IMR-90 (cell line): ENCODE measurements at regions not wholly inside any gene's neighbourhood (a gene's known extent, or its start where the extent isn't known, plus 50 kb on each side); places are given as distances from the start of the nearest gene placed in this dataset.
"Not testable (repeated sequence)": the region's sequence is repeated elsewhere in the genome, so short reads cannot be mapped to it uniquely, and the experiment has no call there.

Experiments
- ATAC-seq: fragments of 200-7000 bp; cut with Tn5 transposase; 2 replicates; pipeline ENCODE4 v1.9.1; 2020; ENCODE audit warnings: low read depth, mild to moderate bottlenecking, moderate library complexity
- BruUV-seq: library from RNA; stranded (reverse); fragments of 400-500 nt; replicated peaks from 2 replicates; lab custom pipeline; 2021; lab: Mats Ljungman, UMichigan
- CTCF ChIA-PET: fragments of 300-600 bp; formaldehyde crosslinking; extraction: SDS; loops from one replicate; lab custom pipeline; 2021; ENCODE audit warnings: antibody characterized with exemption; lab: Yijun Ruan, JAX
- POLR2A ChIA-PET: fragments of 300-600 bp; sonication (Branson Sonifier 250); formaldehyde crosslinking; loops from one replicate; lab custom pipeline; 2022; ENCODE audit warnings: antibody characterized with exemption; ENCODE audit not compliant: unreplicated experiment; lab: Charles Lee
- DNase-seq: peaks from one replicate; pipeline ENCODE4 v3.0.0; 2013
- H2AFZ ChIP-seq: replicated peaks from 2 replicates; pipeline ENCODE3; 2013; ENCODE audit warnings: low read length, mild to moderate bottlenecking; ENCODE audit not compliant: poor library complexity
- H2AK5ac ChIP-seq: 2 replicates; pipeline ENCODE4 v1.6.1; 2013; ENCODE audit warnings: low read depth, low read length, inconsistent platforms
- H2AK9ac ChIP-seq: replicated peaks from 2 replicates; pipeline ENCODE3; 2013; ENCODE audit warnings: mild to moderate bottlenecking, low read depth, low read length, moderate library complexity; ENCODE audit not compliant: poor library complexity
- H2BK120ac ChIP-seq: 2 replicates; pipeline ENCODE4 v1.6.1; 2013; ENCODE audit warnings: low read depth, low read length, inconsistent platforms
- H2BK15ac ChIP-seq: 3 replicates; pipeline ENCODE4 v1.6.1; 2013; ENCODE audit warnings: low read depth, low read length, inconsistent platforms
- H2BK20ac ChIP-seq: 2 replicates; pipeline ENCODE4 v1.6.1; 2013; ENCODE audit warnings: low read depth, mild to moderate bottlenecking, inconsistent platforms, low read length, moderate library complexity
- H2BK5ac ChIP-seq: 2 replicates; pipeline ENCODE4 v1.6.1; 2013; ENCODE audit warnings: mild to moderate bottlenecking, low read depth, low read length, inconsistent platforms; ENCODE audit not compliant: poor library complexity, severe bottlenecking
- H3K14ac ChIP-seq: replicated peaks from 2 replicates; pipeline ENCODE4 v1.6.1; 2013; ENCODE audit warnings: low read depth, low read length, inconsistent platforms
- H3K18ac ChIP-seq: 2 replicates; pipeline ENCODE4 v1.6.1; 2013; ENCODE audit warnings: low read depth, low read length, control low read depth
- H3K23ac ChIP-seq: 2 replicates; pipeline ENCODE4 v1.6.1; 2013; ENCODE audit warnings: low read depth, low read length, inconsistent platforms
- H3K27ac ChIP-seq: 2 replicates; pipeline ENCODE4 v1.5.1; 2013; ENCODE audit warnings: mild to moderate bottlenecking, control low read depth, low read length; ENCODE audit not compliant: insufficient read depth
- H3K27me3 ChIP-seq: 2 replicates; pipeline ENCODE4 v1.6.1; 2013; ENCODE audit warnings: low read length; ENCODE audit not compliant: control insufficient read depth, insufficient read depth
- H3K36me3 ChIP-seq: 2 replicates; pipeline ENCODE4 v1.6.1; 2013; ENCODE audit warnings: low read length, mixed read lengths; ENCODE audit not compliant: control insufficient read depth, insufficient read depth
- H3K4ac ChIP-seq: 2 replicates; pipeline ENCODE4 v1.6.1; 2013; ENCODE audit warnings: low read depth, low read length, inconsistent platforms
- H3K4me1 ChIP-seq: 2 replicates; pipeline ENCODE4 v1.6.1; 2013; ENCODE audit warnings: low read length, mixed read lengths; ENCODE audit not compliant: control insufficient read depth, insufficient read depth
- H3K4me2 ChIP-seq: 2 replicates; pipeline ENCODE4 v1.6.1; 2013; ENCODE audit warnings: low read depth, mild to moderate bottlenecking, control low read depth, low read length, moderate library complexity
- H3K4me3 ChIP-seq: 2 replicates; pipeline ENCODE4 v1.5.1; 2013; ENCODE audit warnings: low read depth, mild to moderate bottlenecking, control low read depth, low read length, moderate library complexity; ENCODE audit not compliant: insufficient read depth
- H3K56ac ChIP-seq: 2 replicates; pipeline ENCODE4 v1.6.1; 2013; ENCODE audit warnings: low read length, inconsistent platforms; ENCODE audit not compliant: insufficient read depth; ENCODE audit errors: extremely low read depth
- H3K79me1 ChIP-seq, 2 experiments: 2 replicates each; pipeline ENCODE4 v1.6.1; 2013; ENCODE audit warnings: low read length in 2 of 2, inconsistent platforms in 1 of 2, low read depth in 1 of 2
- H3K9ac ChIP-seq: 2 replicates; pipeline ENCODE4 v1.6.1; 2013; ENCODE audit warnings: low read depth, low read length, control low read depth
- H3K9me1 ChIP-seq: 2 replicates; pipeline ENCODE4 v1.6.1; 2013; ENCODE audit warnings: low read length, inconsistent platforms; ENCODE audit not compliant: insufficient read depth
- H3K9me3 ChIP-seq: 2 replicates; pipeline ENCODE4 v1.6.1; 2013; ENCODE audit warnings: low read length; ENCODE audit not compliant: control insufficient read depth, insufficient read depth
- H4K20me1 ChIP-seq: 2 replicates; pipeline ENCODE4 v1.6.1; 2013; ENCODE audit warnings: low read length, inconsistent platforms; ENCODE audit not compliant: insufficient read depth
- H4K5ac ChIP-seq: 2 replicates; pipeline ENCODE4 v1.6.1; 2013; ENCODE audit warnings: mild to moderate bottlenecking, low read depth, low read length, control low read depth
- H4K8ac ChIP-seq, 2 experiments: 2 replicates each; pipeline ENCODE4 v1.6.1; 2013; ENCODE audit warnings: low read depth in 2 of 2, low read length in 2 of 2, control low read depth in 1 of 2, inconsistent platforms in 1 of 2
- H4K91ac ChIP-seq: 2 replicates; pipeline ENCODE4 v1.6.1; 2013; ENCODE audit warnings: low read depth, low read length, inconsistent platforms; ENCODE audit not compliant: insufficient read depth
- WGBS, 2 experiments: methylation state at CpG; one replicate each; pipeline versions ENCODE4 v1.1.5 to v1.1.7; 2013; ENCODE audit warnings: missing lambda C conversion rate in 2 of 2; ENCODE audit not compliant: insufficient read length in 1 of 2; ENCODE audit errors: extremely low coverage in 2 of 2; 5-methylcytosine and 5-hydroxymethylcytosine counted together
- dilution Hi-C: fragments of 300-500 bp; cut with HindIII; formaldehyde crosslinking; loops from one replicate; pipeline ENCODE4 v1.14.3; 2018; ENCODE audit warnings: low sequenced_read_pairs; ENCODE audit not compliant: unreplicated experiment
- in situ Hi-C: fragments of 300-500 bp; cut with MboI; formaldehyde crosslinking; loops from 3 replicates; pipeline ENCODE4 v1.14.3; 2019; ENCODE audit warnings: low sequenced_read_pairs, inconsistent platforms, mixed read lengths
- intact Hi-C: fragments of 100-400 bp; cut with micrococcal nuclease; formaldehyde crosslinking; loops from 2 replicates; pipeline ENCODE4 v1.10.0; 2022

GRCh38 chr3:91442063-91442462 is 2334.6 kb downstream of the EPHA3 start:
- in situ Hi-C loops, intact Hi-C loops, H3K9me3 ChIP-seq, CTCF ChIA-PET, H2AFZ ChIP-seq, H3K14ac ChIP-seq, ATAC-seq, H3K18ac ChIP-seq, H2BK120ac ChIP-seq, H2BK5ac ChIP-seq, H3K27ac ChIP-seq, H2BK20ac ChIP-seq, H3K27me3 ChIP-seq, BruUV-seq, POLR2A ChIA-PET, H4K5ac ChIP-seq, DNase-seq, H3K4me2 ChIP-seq, H4K91ac ChIP-seq, dilution Hi-C loops, H2AK5ac ChIP-seq, H2AK9ac ChIP-seq, H3K79me1 ChIP-seq, H2BK15ac ChIP-seq, H3K4me3 ChIP-seq, H3K36me3 ChIP-seq, H3K4ac ChIP-seq, H3K23ac ChIP-seq, H3K56ac ChIP-seq, H3K9ac ChIP-seq, H3K4me1 ChIP-seq, H3K9me1 ChIP-seq, H4K20me1 ChIP-seq, H4K8ac ChIP-seq: not testable (repeated sequence)

- no CpG with 5 or more reads among the region's 4 CpGs for WGBS, 2 experiments
- POLR2A ChIA-PET, H4K91ac ChIP-seq, H4K5ac ChIP-seq, DNase-seq, H3K14ac ChIP-seq, H3K4me3 ChIP-seq, H3K4me1 ChIP-seq, H3K56ac ChIP-seq, BruUV-seq, H3K4me2 ChIP-seq, H2AK9ac ChIP-seq, H3K23ac ChIP-seq, H3K9ac ChIP-seq, H4K8ac ChIP-seq, H3K27ac ChIP-seq, H2AK5ac ChIP-seq, in situ Hi-C loops, H3K79me1 ChIP-seq, H3K4ac ChIP-seq, H3K27me3 ChIP-seq, H3K9me1 ChIP-seq, H3K36me3 ChIP-seq, H2BK120ac ChIP-seq, H2BK20ac ChIP-seq, intact Hi-C loops, H2BK15ac ChIP-seq, dilution Hi-C loops, ATAC-seq, H4K20me1 ChIP-seq, H3K9me3 ChIP-seq, H2AFZ ChIP-seq, H2BK5ac ChIP-seq, H3K18ac ChIP-seq, CTCF ChIA-PET: not testable (repeated sequence)
These were observed 2335.1 kb downstream of the EPHA3 start for GRCh38 chr3:91442483-91442882.
